Activated CD4-positive, CD25-positive, alpha-beta regulatory T cell treated with anti-CD3 and anti-CD28 coated beads, Interleukin-2, amount 50 U/mL, for 24 hours (primary cell): ENCODE measurements at regions not wholly inside any gene's neighbourhood (a gene's known extent, or its start where the extent isn't known, plus 50 kb on each side); places are given as distances from the start of the nearest gene placed in this dataset.
"Not testable (repeated sequence)": the region's sequence is repeated elsewhere in the genome, so short reads cannot be mapped to it uniquely, and the experiment has no call there.

Experiments
- ATAC-seq, 2 donors: fragments of 150-1000 bp; cut with Tn5 transposase; one replicate each; pipeline ENCODE4 v1.10.0; 2021; ENCODE audit warnings: mild to moderate bottlenecking in 1 of 2, moderate library complexity in 1 of 2

DNA sequence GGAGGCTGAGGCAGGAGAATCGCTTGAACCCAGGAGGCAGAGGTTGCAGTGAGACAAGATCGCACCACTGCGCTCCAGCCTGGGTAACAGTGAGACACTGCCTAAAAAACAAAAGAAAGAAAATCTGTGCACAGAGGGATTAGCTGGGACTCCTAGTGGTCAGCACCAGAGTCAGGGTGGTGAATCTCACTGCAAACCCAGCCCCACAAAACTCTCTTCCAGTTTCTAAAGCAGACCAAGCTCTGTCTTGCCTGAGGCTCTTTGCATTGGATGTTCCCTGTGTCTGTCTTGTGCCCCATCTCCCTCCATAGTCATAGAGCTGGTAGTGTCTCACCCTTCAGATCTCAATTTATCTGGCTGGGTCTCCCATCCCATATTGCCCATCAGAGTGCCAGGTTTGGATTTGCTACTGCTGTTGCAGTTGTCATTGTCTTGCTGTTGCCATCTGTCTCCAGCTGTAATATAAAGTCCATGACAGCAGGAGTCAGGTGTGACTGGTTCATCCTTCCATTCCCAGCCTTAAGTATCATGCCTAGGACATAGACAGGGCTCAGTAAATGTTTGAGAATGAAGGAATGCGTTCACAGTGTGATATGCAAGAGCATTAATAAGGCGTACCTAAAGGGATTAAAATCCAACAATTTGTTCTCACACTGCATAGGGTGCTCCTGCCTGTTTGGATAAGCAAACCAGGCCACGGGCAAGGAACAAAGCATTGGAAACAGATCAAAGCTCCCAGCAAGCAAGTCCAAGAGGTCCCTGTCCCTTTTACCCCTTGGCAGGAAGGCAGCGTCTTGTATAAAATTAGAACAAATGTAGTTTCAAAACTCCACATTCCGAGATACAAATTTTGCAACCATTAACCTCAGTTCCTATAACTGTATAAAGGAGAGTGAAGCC lies 614.6 kb upstream of the CDH5 start:
- ATAC-seq: no peak

- ATAC-seq: no peak
Observed at GRCh38 chr16:65749506-65749905, 617.0 kb upstream of the CDH5 start.

- no peak for ATAC-seq
Observed at GRCh38 chr16:65746941-65747340, 619.5 kb upstream of the CDH5 start.

- no peak for ATAC-seq
Observed at GRCh38 chr16:65745201-65745708, 621.2 kb upstream of the CDH5 start.

- ATAC-seq: no peak
Observed at GRCh38 chr16:65744401-65744800, 622.1 kb upstream of the CDH5 start.

DNA sequence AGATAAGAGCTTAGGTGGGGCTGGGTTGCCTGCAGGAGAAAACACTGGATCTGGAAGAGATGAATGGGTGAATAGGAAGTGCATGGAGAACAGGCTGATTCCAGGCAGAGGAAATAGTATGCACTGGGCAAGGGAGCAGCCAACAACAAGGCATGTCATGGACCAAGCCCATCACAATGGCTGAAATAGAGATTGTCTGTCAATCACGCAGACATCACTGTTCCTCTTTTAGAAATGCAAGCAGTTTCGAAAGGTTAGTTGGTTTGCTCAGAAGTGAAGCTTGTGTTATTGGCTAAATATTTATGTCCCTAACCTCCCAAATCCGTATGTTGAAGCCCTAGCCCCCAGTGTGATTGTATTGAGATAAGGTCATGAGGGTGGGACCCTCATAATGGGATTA lies 621.7 kb upstream of the CDH11 start:
- no peak for ATAC-seq

- ATAC-seq: no peak
Observed at GRCh38 chr16:65740711-65741110, 618.8 kb upstream of the CDH11 start.

DNA sequence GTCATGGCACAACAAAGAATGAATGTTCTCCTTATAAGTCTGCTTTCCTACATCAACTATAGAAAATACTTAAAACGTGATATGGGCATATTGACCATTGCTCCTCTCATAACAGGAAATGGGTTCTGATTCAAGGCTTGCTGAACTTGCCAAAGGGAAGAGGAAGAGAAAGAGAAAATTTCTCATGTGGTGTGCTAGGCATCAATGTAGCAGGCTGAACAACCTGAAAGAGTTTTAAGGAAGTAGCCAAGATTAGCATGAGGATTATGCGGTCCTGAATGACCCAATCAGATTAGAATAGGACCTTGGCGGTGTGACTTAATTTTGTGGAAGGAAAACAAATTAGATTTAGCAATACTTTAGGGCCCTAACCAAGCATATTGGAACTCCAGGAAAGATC lies 617.7 kb upstream of the CDH11 start:
- ATAC-seq: no peak

DNA sequence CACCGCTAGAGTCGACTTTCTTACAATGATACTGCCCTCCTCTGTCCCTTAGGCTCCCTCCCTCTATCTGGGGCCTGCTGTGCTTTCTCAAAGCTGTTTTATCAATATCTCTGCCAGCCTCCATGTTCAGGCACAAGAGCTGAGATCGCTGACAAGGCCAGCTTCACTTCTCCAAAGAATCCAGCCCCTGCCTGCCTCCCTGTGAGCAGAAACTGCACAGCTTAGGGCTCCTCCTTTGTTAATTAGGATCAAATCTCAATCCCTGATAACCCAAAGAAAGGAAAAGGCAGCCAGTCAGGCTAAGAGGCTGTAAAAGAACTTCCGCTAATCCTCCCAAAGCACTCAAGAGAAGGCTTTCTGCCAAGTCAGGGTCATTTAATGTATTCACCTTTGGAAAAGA lies 616.0 kb upstream of the CDH11 start:
- ATAC-seq: no peak

DNA sequence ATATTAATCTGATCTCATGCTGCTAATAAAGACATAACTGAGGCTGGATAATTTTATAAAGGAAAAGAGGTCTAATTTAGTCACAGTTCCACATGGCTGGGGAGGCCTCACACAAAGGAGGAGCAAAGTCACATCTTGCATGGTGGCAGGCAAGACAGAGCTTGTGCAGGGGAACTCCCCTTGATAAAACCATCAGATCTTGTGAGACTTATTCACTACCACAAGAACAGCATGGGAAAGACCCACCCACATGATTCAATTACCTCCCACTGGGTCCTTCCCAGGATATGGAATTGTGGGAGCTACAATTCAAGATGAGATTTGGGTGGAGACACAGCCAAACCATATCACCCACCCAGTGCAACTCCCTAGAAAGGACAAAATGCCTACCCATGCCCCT lies 613.8 kb upstream of the CDH11 start:
- not testable (repeated sequence) for ATAC-seq

GRCh38 chr16:65733721-65734120 lies 611.9 kb upstream of the CDH11 start:
- no peak for ATAC-seq

- no peak for ATAC-seq
Observed at GRCh38 chr16:65731833-65732232, 610.0 kb upstream of the CDH11 start.

GRCh38 chr16:65728652-65729051 lies 606.8 kb upstream of the CDH11 start:
- no peak for ATAC-seq

DNA sequence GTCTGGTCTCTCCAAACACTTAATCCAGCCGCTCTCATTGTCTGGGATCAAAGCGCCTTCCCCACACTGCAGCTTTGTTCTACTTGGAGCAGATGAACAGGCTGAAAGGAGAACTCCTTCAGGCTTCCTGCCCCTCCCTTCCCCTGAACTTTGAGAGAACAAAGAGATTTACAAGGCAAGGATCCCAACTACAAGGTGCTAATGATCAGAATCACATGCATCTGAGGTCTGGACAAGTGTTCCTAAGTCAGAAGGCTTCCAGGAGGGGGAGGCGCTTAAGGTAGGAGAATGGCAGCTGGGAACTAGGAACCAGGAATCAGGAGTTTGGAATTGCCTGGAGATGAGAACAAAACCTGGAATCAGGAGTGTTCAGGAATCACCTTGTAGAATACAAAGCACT lies 606.3 kb upstream of the CDH11 start:
- ATAC-seq: no peak

GRCh38 chr16:65727534-65728137 lies 605.8 kb upstream of the CDH11 start:
- ATAC-seq: no peak

DNA sequence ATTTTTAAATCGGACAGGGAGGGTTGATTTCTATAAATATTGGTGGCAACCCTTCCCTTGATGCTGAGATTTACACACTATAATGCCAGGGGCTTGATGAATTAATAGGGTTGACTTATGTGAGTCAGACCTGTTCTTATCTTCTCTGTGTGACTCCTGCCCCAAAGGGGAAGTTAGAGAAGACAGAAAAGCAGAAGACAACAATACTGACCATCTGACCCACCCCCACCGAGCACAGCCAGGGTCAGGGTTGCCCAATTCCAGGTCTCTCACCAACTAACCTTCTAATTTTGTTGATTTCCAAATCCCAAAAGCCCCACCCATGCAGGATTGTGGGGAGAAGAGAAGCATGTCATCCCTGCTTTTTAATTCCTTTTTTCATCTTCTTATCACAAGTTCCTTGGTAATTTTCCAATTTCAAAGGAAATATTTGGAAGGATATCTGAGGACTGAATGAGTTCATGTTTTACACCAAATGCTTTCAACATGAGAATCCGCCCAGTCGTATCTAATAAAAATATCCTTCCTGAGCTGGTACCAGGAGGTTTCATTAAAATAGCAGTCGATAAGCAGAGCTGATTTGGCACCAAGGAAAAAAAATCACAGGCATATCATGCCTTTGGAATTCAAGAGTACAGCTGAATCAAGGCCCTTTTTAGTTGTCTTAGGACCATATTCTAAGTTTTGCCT lies 603.4 kb upstream of the CDH11 start:
- no peak for ATAC-seq

- ATAC-seq: no peak
Observed at GRCh38 chr16:65722429-65722828, 600.6 kb upstream of the CDH11 start.

- no peak for ATAC-seq
Observed at GRCh38 chr16:65717846-65718245, 596.0 kb upstream of the CDH11 start.

- no peak for ATAC-seq
Observed at GRCh38 chr16:65716737-65717700, 595.2 kb upstream of the CDH11 start.

GRCh38 chr16:65713181-65713808 lies 591.4 kb upstream of the CDH11 start:
- no peak for ATAC-seq

- no peak for ATAC-seq
Observed at GRCh38 chr16:65710107-65710506, 588.2 kb upstream of the CDH11 start.

DNA sequence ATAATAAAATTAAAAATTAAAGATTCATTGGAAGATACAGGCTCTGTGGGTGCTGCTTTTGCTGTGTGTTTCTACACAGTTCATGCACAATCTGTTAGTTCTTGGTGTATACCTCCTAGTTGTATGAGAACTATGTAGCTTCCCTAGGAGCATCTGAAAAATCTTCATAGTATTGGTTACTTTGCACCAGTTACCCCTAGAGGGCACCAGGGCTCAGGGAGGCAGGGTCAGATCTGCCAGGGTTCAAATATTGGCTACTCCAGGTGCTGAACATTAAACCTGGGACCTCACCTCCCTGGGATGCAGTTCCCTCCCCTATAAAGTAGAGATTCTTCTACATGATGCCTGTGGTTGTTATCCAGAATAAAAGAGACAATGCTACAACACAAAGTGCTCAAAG lies 583.0 kb upstream of the CDH11 start:
- ATAC-seq: no peak
